ENCODE measurements at regions not wholly inside any gene's neighbourhood (a gene's known extent, or its start where the extent isn't known, plus 50 kb on each side); places are given as distances from the start of the nearest gene placed in this dataset.
"Not testable (repeated sequence)": the region's sequence is repeated elsewhere in the genome, so short reads cannot be mapped to it uniquely, and the experiment has no call there.

DNA sequence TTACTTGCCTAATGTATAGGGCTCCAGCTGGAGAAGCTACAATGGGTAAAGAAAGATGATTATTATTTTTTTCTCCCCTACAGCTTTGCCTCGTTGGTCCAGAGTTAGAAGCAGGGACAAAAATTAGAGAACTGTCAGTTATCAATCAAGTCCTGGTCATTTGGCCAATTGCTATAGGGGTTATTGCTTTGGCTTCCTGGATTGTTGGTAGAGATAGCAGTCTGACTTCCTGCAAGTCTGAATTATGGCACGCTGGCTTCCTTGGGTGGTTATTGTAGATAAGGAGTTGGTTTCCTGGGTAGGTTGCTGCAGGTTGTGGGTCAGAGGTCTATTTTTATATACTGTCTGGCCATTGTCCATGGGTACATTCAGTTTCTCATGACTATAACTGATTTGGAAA lies 84.7 kb upstream of the ELAC2 start:
- H3K9ac ChIP-seq, result no peak overlapping the region
- H3K79me2 ChIP-seq (ENCODE audit: insufficient read depth, low read depth), result no peaks in the 10 kb centered on the region
- TF ChIP-seq, protein P1, sequence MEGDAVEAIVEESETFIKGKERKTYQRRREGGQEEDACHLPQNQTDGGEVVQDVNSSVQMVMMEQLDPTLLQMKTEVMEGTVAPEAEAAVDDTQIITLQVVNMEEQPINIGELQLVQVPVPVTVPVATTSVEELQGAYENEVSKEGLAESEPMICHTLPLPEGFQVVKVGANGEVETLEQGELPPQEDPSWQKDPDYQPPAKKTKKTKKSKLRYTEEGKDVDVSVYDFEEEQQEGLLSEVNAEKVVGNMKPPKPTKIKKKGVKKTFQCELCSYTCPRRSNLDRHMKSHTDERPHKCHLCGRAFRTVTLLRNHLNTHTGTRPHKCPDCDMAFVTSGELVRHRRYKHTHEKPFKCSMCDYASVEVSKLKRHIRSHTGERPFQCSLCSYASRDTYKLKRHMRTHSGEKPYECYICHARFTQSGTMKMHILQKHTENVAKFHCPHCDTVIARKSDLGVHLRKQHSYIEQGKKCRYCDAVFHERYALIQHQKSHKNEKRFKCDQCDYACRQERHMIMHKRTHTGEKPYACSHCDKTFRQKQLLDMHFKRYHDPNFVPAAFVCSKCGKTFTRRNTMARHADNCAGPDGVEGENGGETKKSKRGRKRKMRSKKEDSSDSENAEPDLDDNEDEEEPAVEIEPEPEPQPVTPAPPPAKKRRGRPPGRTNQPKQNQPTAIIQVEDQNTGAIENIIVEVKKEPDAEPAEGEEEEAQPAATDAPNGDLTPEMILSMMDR (conservative IDR thresholded peaks at IDR 0.05; ENCODE audit: low read depth, low read length), result no peak
- no peak overlapping the region for H3K4me3 ChIP-seq (IDR thresholded peaks at IDR 0.05; ENCODE audit: insufficient read depth, low read depth, low read length)
- H3K4me1 ChIP-seq (ENCODE audit: low read depth, poor library complexity, severe bottlenecking), result no peaks in the 10 kb centered on the region
- H3K4me2 ChIP-seq, result no peak overlapping the region
- no peak overlapping the region for H2AFZ ChIP-seq (ENCODE audit: low read depth)
- no peaks in the 10 kb centered on the region for H3K36me3 ChIP-seq (ENCODE audit: insufficient read depth)
- H4K20me1 ChIP-seq (ENCODE audit: insufficient read depth), result no peaks in the 10 kb centered on the region
- no peak overlapping the region for H3K27ac ChIP-seq
- H3K27me3 ChIP-seq (ENCODE audit: insufficient read depth, low read depth), result no peaks in the 10 kb centered on the region

DNA sequence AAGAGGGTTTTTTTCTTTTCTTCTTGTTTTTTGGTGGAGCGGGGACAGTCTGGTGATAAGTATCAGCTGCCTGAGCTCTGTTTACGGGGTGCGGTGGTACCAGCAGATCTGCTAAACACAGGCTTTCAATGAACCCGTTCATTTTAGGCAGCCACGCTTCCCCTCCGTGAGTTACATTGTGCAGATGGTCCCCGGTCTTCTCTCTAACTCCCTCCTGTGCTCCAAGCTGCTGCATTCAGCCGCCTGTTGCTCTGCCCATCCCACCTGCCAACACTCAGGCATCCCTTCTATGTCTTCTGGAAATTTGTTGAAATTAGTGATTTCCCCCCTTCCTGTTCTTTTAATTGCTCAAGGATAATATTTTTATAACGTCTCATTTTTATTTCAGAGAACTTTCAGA lies 82.1 kb upstream of the ELAC2 start:
- no peaks in the 10 kb centered on the region for H4K20me1 ChIP-seq (ENCODE audit: insufficient read depth)
- H3K36me3 ChIP-seq (ENCODE audit: insufficient read depth), result no peaks in the 10 kb centered on the region
- no peaks in the 10 kb centered on the region for H3K4me1 ChIP-seq (ENCODE audit: low read depth, poor library complexity, severe bottlenecking)
- H3K9ac ChIP-seq, result no peak overlapping the region
- H3K79me2 ChIP-seq (ENCODE audit: insufficient read depth, low read depth), result no peaks in the 10 kb centered on the region
- H3K4me3 ChIP-seq (IDR thresholded peaks at IDR 0.05; ENCODE audit: insufficient read depth, low read depth, low read length), result no peak overlapping the region
- H3K27ac ChIP-seq, result no peak overlapping the region
- H3K4me2 ChIP-seq, result no peak overlapping the region
- no peak overlapping the region for H2AFZ ChIP-seq (ENCODE audit: low read depth)
- TF ChIP-seq, protein P1 (conservative IDR thresholded peaks at IDR 0.05; ENCODE audit: low read depth, low read length), result no peak
- no peaks in the 10 kb centered on the region for H3K27me3 ChIP-seq (ENCODE audit: insufficient read depth, low read depth)

DNA sequence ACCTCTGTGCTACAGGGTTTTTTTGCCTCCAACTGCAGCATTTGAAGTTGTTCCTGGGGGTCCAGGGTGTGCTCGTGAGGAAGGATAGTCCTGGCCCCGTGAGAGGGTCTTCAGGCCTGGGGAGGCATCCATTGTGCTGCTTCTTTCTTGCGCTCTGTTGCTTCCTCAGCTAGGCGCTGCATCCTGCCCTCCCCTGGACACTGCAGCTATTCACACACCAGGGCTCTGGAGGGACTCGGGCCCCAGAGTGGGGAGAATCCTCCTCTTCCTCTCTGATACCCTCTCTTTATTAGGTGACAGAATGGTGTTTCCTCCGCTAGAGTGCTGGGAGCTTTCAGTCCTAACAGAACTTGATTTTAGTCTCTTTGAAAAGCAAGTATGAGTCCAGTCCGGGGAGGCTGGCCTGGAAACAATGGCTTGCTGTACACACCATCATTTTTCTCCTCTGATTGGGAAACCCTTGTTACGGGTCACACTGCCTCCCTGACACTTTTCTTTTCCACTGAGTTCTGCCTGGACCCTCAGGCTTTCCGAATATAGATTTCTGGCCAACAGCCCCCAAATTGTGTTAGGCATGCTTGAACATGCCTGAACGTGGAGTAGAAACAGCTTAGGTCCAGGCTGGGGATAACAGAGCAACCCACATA lies 81.4 kb upstream of the ELAC2 start:
- H3K79me2 ChIP-seq (ENCODE audit: insufficient read depth, low read depth), result no peaks in the 10 kb centered on the region
- no peaks in the 10 kb centered on the region for H4K20me1 ChIP-seq (ENCODE audit: insufficient read depth)
- H3K27me3 ChIP-seq (ENCODE audit: insufficient read depth, low read depth), result no peaks in the 10 kb centered on the region
- TF ChIP-seq, protein P1 (conservative IDR thresholded peaks at IDR 0.05; ENCODE audit: low read depth, low read length), result no peak
- H3K4me3 ChIP-seq (IDR thresholded peaks at IDR 0.05; ENCODE audit: insufficient read depth, low read depth, low read length), result no peak overlapping the region
- no peak overlapping the region for H3K9ac ChIP-seq
- no peak overlapping the region for H3K4me2 ChIP-seq
- no peak overlapping the region for H2AFZ ChIP-seq (ENCODE audit: low read depth)
- no peak overlapping the region for H3K27ac ChIP-seq
- H3K4me1 ChIP-seq (ENCODE audit: low read depth, poor library complexity, severe bottlenecking), result no peaks in the 10 kb centered on the region
- no peaks in the 10 kb centered on the region for H3K36me3 ChIP-seq (ENCODE audit: insufficient read depth)

DNA sequence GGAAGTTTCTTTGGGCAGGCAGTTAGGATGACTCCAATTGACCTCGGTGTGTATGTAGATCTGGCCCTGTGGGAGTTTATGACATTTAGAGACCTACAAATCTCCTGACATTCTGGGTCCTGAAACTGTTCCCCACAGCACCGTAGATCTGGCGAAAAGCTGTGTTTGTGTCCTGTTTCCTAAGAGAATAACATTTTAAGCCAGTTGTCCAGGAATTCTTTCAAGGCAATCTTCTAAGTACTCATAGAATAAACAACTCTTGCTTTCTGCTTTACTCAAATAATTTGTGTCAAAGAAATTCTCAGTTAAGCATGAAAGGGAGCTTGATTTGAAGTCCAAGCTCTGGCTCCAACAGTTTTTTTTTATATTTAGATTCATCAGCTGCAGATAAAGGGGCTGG lies 78.5 kb upstream of the ELAC2 start:
- no peaks in the 10 kb centered on the region for H3K4me1 ChIP-seq (ENCODE audit: low read depth, poor library complexity, severe bottlenecking)
- no peak overlapping the region for H3K4me2 ChIP-seq
- TF ChIP-seq, protein P1 (conservative IDR thresholded peaks at IDR 0.05; ENCODE audit: low read depth, low read length), result no peak
- H3K27ac ChIP-seq, result no peak overlapping the region
- H2AFZ ChIP-seq (ENCODE audit: low read depth), result no peak overlapping the region
- no peak overlapping the region for H3K9ac ChIP-seq
- no peaks in the 10 kb centered on the region for H3K36me3 ChIP-seq (ENCODE audit: insufficient read depth)
- H3K4me3 ChIP-seq (IDR thresholded peaks at IDR 0.05; ENCODE audit: insufficient read depth, low read depth, low read length), result no peak overlapping the region
- no peaks in the 10 kb centered on the region for H3K79me2 ChIP-seq (ENCODE audit: insufficient read depth, low read depth)
- no peaks in the 10 kb centered on the region for H3K27me3 ChIP-seq (ENCODE audit: insufficient read depth, low read depth)
- H4K20me1 ChIP-seq (ENCODE audit: insufficient read depth), result no peaks in the 10 kb centered on the region

DNA sequence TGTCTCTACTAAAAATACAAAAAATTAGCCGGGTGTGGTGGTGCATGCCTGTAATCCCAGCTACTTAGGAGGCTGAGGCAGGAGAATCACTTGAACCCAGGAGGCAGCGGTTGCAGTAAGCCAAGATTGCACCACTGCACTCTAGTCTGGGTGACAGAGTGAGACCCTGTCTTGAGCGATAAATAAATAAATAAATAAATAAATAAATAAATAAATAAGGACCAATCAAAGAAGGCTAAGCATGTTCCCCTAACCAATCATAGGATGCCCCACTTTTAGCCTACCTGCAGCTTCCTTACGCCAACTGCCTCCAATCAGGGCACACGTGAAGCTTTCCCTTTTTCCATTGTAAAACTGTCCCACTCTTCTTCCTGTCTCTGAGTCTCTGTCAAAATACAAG lies 74.2 kb upstream of the ELAC2 start:
- not testable (repeated sequence) for H3K4me1 ChIP-seq (ENCODE audit: low read depth, poor library complexity, severe bottlenecking); H3K79me2 ChIP-seq (ENCODE audit: insufficient read depth, low read depth); H3K9ac ChIP-seq; H3K27me3 ChIP-seq (ENCODE audit: insufficient read depth, low read depth); H4K20me1 ChIP-seq (ENCODE audit: insufficient read depth); H3K4me2 ChIP-seq; H3K27ac ChIP-seq; H3K36me3 ChIP-seq (ENCODE audit: insufficient read depth); H3K4me3 ChIP-seq (IDR thresholded peaks at IDR 0.05; ENCODE audit: insufficient read depth, low read depth, low read length); H2AFZ ChIP-seq (ENCODE audit: low read depth)
